AG10803 (cell line): ENCODE measurements at regions not wholly inside any gene's neighbourhood (a gene's known extent, or its start where the extent isn't known, plus 50 kb on each side); places are given as distances from the start of the nearest gene placed in this dataset.

ENCODE experiments used
- DNase-seq: peaks from one replicate; pipeline ENCODE4 v3.0.0; 2010; ENCODE audit warnings: low read depth
- H3K4me3 ChIP-seq: 2 replicates; pipeline ENCODE4 v1.5.1; 2011; ENCODE audit warnings: mild to moderate bottlenecking, low read length, control low read depth
- CTCF ChIP-seq: conservative IDR thresholded peaks from 2 replicates; pipeline ENCODE4 v1.5.1; 2011; ENCODE audit warnings: mild to moderate bottlenecking, low read length, control low read depth, inconsistent platforms

GRCh38 chr6:104642871-104643270, 216.8 kb downstream of the HACE1 start:
- H3K4me3 ChIP-seq = no peak overlapping the region
- DNase-seq = peak; percentile 23
- no peak for TF ChIP-seq CTCF

GRCh38 chr6:104640761-104641160, 219.0 kb downstream of the HACE1 start:
- no peak for DNase-seq
- no peak for TF ChIP-seq CTCF
- no peak overlapping the region for H3K4me3 ChIP-seq

- DNase-seq = no peak
- no peak for TF ChIP-seq CTCF
- no peak overlapping the region for H3K4me3 ChIP-seq
Observed at GRCh38 chr6:104640150-104640700, 219.5 kb downstream of the HACE1 start.

GRCh38 chr6:104639668-104640067, 220.1 kb downstream of the HACE1 start:
- no peak overlapping the region for H3K4me3 ChIP-seq
- TF ChIP-seq CTCF = no peak
- DNase-seq = peak; percentile 34

GRCh38 chr6:104638841-104639290, 220.9 kb downstream of the HACE1 start:
- TF ChIP-seq CTCF = no peak
- no peak for DNase-seq
- no peak overlapping the region for H3K4me3 ChIP-seq

- no peak for TF ChIP-seq CTCF
- DNase-seq = peak; percentile 31
Observed at GRCh38 chr6:104633125-104633524, 226.6 kb downstream of the HACE1 start.

GRCh38 chr6:104632588-104632987, 227.1 kb downstream of the HACE1 start:
- DNase-seq = no peak
- H3K4me3 ChIP-seq = no peak overlapping the region
- no peak for TF ChIP-seq CTCF

More at GRCh38 chr6:104633125-104633524, 226.6 kb downstream of the HACE1 start:
- H3K4me3 ChIP-seq = no peak overlapping the region
